H1 (cell line): ENCODE measurements at regions not wholly inside any gene's neighbourhood (a gene's known extent, or its start where the extent isn't known, plus 50 kb on each side); places are given as distances from the start of the nearest gene placed in this dataset.

ENCODE experiments used
- CTCF ChIA-PET: fragments of 300-600 bp; sonication (Branson Sonifier 250); formaldehyde crosslinking; loops from one replicate; lab custom pipeline; 2021; ENCODE audit not compliant: partially characterized antibody; lab: Charles Lee
- POLR2A ChIA-PET: fragments of 300-600 bp; sonication (Branson Sonifier 250); formaldehyde crosslinking; loops from one replicate; lab custom pipeline; 2021; ENCODE audit warnings: inconsistent platforms; ENCODE audit not compliant: partially characterized antibody; lab: Charles Lee
- DNase-seq, 2 experiments: peaks; one replicate each; pipeline versions ENCODE4 v3.0.0 to v3.0.0-alpha.2; 2010 to 2022; ENCODE audit warnings: low spot score in 2 of 2, low read depth in 1 of 2, mixed read lengths in 1 of 2
- FAIRE-seq: peaks from 2 replicates; lab custom pipeline; 2011; peaks lifted over from hg19 to GRCh38; lab: Jason Lieb, UNC
- H2AFZ ChIP-seq: 2 replicates; pipeline ENCODE4 v1.8.1; 2012; ENCODE audit warnings: low read length, inconsistent platforms
- H2AK5ac ChIP-seq: 2 replicates; pipeline ENCODE4 v1.6.1; 2013; ENCODE audit warnings: low read depth, low read length
- H2BK120ac ChIP-seq: replicated peaks from 2 replicates; pipeline ENCODE3; 2013; ENCODE audit warnings: low read depth, low read length, inconsistent platforms
- H2BK12ac ChIP-seq: 2 replicates; pipeline ENCODE4 v1.6.1; 2013; ENCODE audit warnings: low read depth, low read length
- H2BK15ac ChIP-seq: 2 replicates; pipeline ENCODE4 v1.6.1; 2013; ENCODE audit warnings: low read length
- H2BK20ac ChIP-seq: 2 replicates; pipeline ENCODE4 v1.6.1; 2013; ENCODE audit warnings: low read length
- H2BK5ac ChIP-seq: 2 replicates; pipeline ENCODE4 v1.6.1; 2013; ENCODE audit warnings: low read depth, low read length
- H3K14ac ChIP-seq: 2 replicates; pipeline ENCODE4 v1.6.1; 2013; ENCODE audit warnings: inconsistent platforms; ENCODE audit not compliant: insufficient read length
- H3K18ac ChIP-seq: 2 replicates; pipeline ENCODE4 v1.6.1; 2013; ENCODE audit warnings: low read length; ENCODE audit errors: extremely low read depth
- H3K23ac ChIP-seq: 2 replicates; pipeline ENCODE4 v1.6.1; 2013; ENCODE audit warnings: inconsistent platforms; ENCODE audit not compliant: insufficient read length
- H3K23me2 ChIP-seq: 2 replicates; pipeline ENCODE4 v1.6.1; 2013; ENCODE audit warnings: low read depth, low read length
- H3K27ac ChIP-seq: 2 replicates; pipeline ENCODE4 v1.6.1; 2011; ENCODE audit warnings: low read depth, low read length, inconsistent platforms
- H3K27me3 ChIP-seq, 4 experiments: replicated peaks in 1 of 4; 1 replicate in 1 of 4; 2 replicates in 3 of 4; pipeline versions ENCODE4 v1.6.1 to v1.8.1; 2011 to 2013; ENCODE audit warnings: low read length in 3 of 4, mild to moderate bottlenecking in 3 of 4, inconsistent platforms in 2 of 4, mixed read lengths in 2 of 4, moderate library complexity in 1 of 4; ENCODE audit not compliant: control insufficient read depth in 3 of 4, insufficient read depth in 3 of 4; ENCODE audit errors: extremely low read depth in 1 of 4
- H3K36me3 ChIP-seq, 4 experiments: 2 replicates each; pipeline versions ENCODE4 v1.6.1 to v1.8.1; 2011 to 2013; ENCODE audit warnings: mild to moderate bottlenecking in 4 of 4, low read length in 3 of 4, moderate library complexity in 2 of 4, control low read depth in 1 of 4, inconsistent platforms in 1 of 4; ENCODE audit not compliant: insufficient read depth in 4 of 4, control insufficient read depth in 2 of 4
- H3K4ac ChIP-seq: replicated peaks from 2 replicates; pipeline ENCODE3; 2013; ENCODE audit warnings: low read length, low read depth, mixed read lengths, inconsistent platforms; ENCODE audit not compliant: insufficient read length
- H3K4me1 ChIP-seq, 4 experiments: replicated peaks in 1 of 4; 1 replicate in 1 of 4; 2 replicates in 3 of 4; pipeline versions ENCODE4 v1.6.1 to v1.8.1; 2011 to 2013; ENCODE audit warnings: low read length in 3 of 4, inconsistent platforms in 2 of 4, mixed read lengths in 1 of 4; ENCODE audit not compliant: insufficient read depth in 4 of 4, control insufficient read depth in 3 of 4
- H3K4me2 ChIP-seq, 2 experiments: 2 replicates each; pipeline versions ENCODE4 v1.6.1 to v1.8.1; 2011 to 2013; ENCODE audit warnings: low read depth in 2 of 2, low read length in 2 of 2, control low read depth in 1 of 2, inconsistent platforms in 1 of 2, mild to moderate bottlenecking in 1 of 2; ENCODE audit not compliant: insufficient read depth in 1 of 2
- H3K4me3 ChIP-seq, 4 experiments: fragments of 200-600, 300-600 bp in 1 of 4; sonication (generic), shearing (Covaris generic), sonication (Bioruptor Twin) in 1 of 4; 2 replicates each; pipeline versions ENCODE4 v1.5.1 to v1.8.1; 2011 to 2016; ENCODE audit warnings: low read length in 4 of 4, low read depth in 3 of 4, control low read depth in 2 of 4, inconsistent platforms in 2 of 4, mild to moderate bottlenecking in 2 of 4, mixed read lengths in 1 of 4, moderate library complexity in 1 of 4; ENCODE audit not compliant: insufficient read depth in 2 of 4; ENCODE audit errors: extremely low read depth in 1 of 4
- H3K56ac ChIP-seq: replicated peaks from 2 replicates; pipeline ENCODE3; 2013; ENCODE audit warnings: low read depth, mild to moderate bottlenecking, mixed read lengths, low read length, inconsistent platforms; ENCODE audit not compliant: insufficient read length
- H3K79me1 ChIP-seq: 2 replicates; pipeline ENCODE4 v1.6.1; 2013; ENCODE audit warnings: low read depth, low read length, control low read depth
- H3K79me2 ChIP-seq, 2 experiments: 2 replicates each; pipeline versions ENCODE4 v1.6.1 to v1.8.1; 2012 to 2013; ENCODE audit warnings: low read length in 2 of 2, mild to moderate bottlenecking in 2 of 2, inconsistent platforms in 1 of 2; ENCODE audit not compliant: insufficient read depth in 2 of 2, control insufficient read depth in 1 of 2
- H3K9ac ChIP-seq, 4 experiments: replicated peaks in 1 of 4; 1 replicate in 1 of 4; 2 replicates in 3 of 4; pipeline versions ENCODE4 v1.6.1 to v1.8.1; 2011 to 2013; ENCODE audit warnings: low read depth in 3 of 4, low read length in 3 of 4, control low read depth in 2 of 4, mild to moderate bottlenecking in 2 of 4, moderate library complexity in 2 of 4, inconsistent platforms in 1 of 4; ENCODE audit errors: extremely low read depth in 1 of 4
- H3K9me3 ChIP-seq, 2 experiments: 2 replicates each; pipeline versions ENCODE4 v1.6.1 to v1.8.1; 2012 to 2013; ENCODE audit warnings: mild to moderate bottlenecking in 2 of 2, moderate library complexity in 2 of 2, control low read depth in 1 of 2, inconsistent platforms in 1 of 2, low read depth in 1 of 2, low read length in 1 of 2, mixed read lengths in 1 of 2; ENCODE audit not compliant: insufficient read depth in 2 of 2
- H4K20me1 ChIP-seq, 2 experiments: replicated peaks in 1 of 2; 2 replicates each; pipeline versions ENCODE3 to v1.8.1; 2011 to 2013; ENCODE audit warnings: inconsistent platforms in 2 of 2, low read length in 2 of 2, mild to moderate bottlenecking in 1 of 2; ENCODE audit not compliant: insufficient read depth in 2 of 2, control insufficient read depth in 1 of 2
- H4K5ac ChIP-seq: 2 replicates; pipeline ENCODE4 v1.6.1; 2013; ENCODE audit warnings: low read length, low read depth, mixed read lengths, inconsistent platforms; ENCODE audit not compliant: insufficient read length
- H4K8ac ChIP-seq: 2 replicates; pipeline ENCODE4 v1.8.0; 2013; ENCODE audit warnings: mild to moderate bottlenecking, moderate library complexity, low read length, inconsistent platforms; ENCODE audit not compliant: insufficient read depth; ENCODE audit errors: extremely low read depth
- H4K91ac ChIP-seq: replicated peaks from 2 replicates; pipeline ENCODE3; 2013; ENCODE audit warnings: low read length, mixed read lengths, inconsistent platforms; ENCODE audit not compliant: insufficient read length
- ATF3 ChIP-seq: IDR thresholded peaks from 2 replicates; pipeline ENCODE4 v1.6.1; 2011; ENCODE audit warnings: low read depth, mild to moderate bottlenecking, low read length; ENCODE audit not compliant: insufficient read depth
- CHD2 ChIP-seq: IDR thresholded peaks from 2 replicates; pipeline ENCODE4 v1.6.1; 2012; ENCODE audit warnings: low read length, improper control_type of control experiment
- CTBP2 ChIP-seq: IDR thresholded peaks from 2 replicates; pipeline ENCODE4 v1.7.0; 2011; ENCODE audit warnings: borderline replicate concordance, mild to moderate bottlenecking, moderate library complexity, mixed read lengths, low read length; ENCODE audit not compliant: insufficient read depth, insufficient read length
- CTCF ChIP-seq, 3 experiments: IDR thresholded peaks; 1 replicate in 2 of 3; 2 replicates in 1 of 3; pipeline versions ENCODE4 v1.5.1 to v1.6.1; 2011; ENCODE audit warnings: low read length in 3 of 3, mild to moderate bottlenecking in 3 of 3, inconsistent platforms in 2 of 3, low read depth in 1 of 3, moderate library complexity in 1 of 3; ENCODE audit not compliant: insufficient read depth in 1 of 3; ENCODE audit errors: control extremely low read depth in 1 of 3
- JUND ChIP-seq: IDR thresholded peaks from 2 replicates; pipeline ENCODE4 v1.6.1; 2011; ENCODE audit warnings: mild to moderate bottlenecking, improper control_type of control experiment, low read length
- KDM4A ChIP-seq: IDR thresholded peaks from one replicate; pipeline ENCODE4 v1.7.1; 2012; ENCODE audit warnings: low read depth, mild to moderate bottlenecking, moderate library complexity, low read length, inconsistent platforms; ENCODE audit not compliant: severe bottlenecking
- KDM5A ChIP-seq: fragments of 200-600 bp; IDR thresholded peaks from 2 replicates; pipeline ENCODE4 v1.7.1; 2012; ENCODE audit warnings: mild to moderate bottlenecking, low read length, inconsistent platforms, mixed read lengths
- NANOG ChIP-seq: IDR thresholded peaks from 2 replicates; pipeline ENCODE4 v1.6.1; 2011; ENCODE audit warnings: low read length, low read depth, mild to moderate bottlenecking, inconsistent platforms; ENCODE audit not compliant: insufficient read depth, poor library complexity, severe bottlenecking
- RNF2 ChIP-seq: fragments of 200-900, 300-1000 bp; sonication (generic); IDR thresholded peaks from 2 replicates; pipeline ENCODE4 v1.7.1; 2016; ENCODE audit warnings: borderline replicate concordance, low read depth, mild to moderate bottlenecking, antibody characterized with exemption, low read length; ENCODE audit not compliant: poor library complexity, severe bottlenecking; ENCODE audit errors: missing control alignments
- SIX5 ChIP-seq: IDR thresholded peaks from 2 replicates; pipeline ENCODE4 v1.6.1; 2011; ENCODE audit warnings: mild to moderate bottlenecking, low read depth, low read length
- ZNF274 ChIP-seq: IDR thresholded peaks from 2 replicates; pipeline ENCODE4 v1.7.0; 2012; ENCODE audit warnings: low read length, borderline replicate concordance; ENCODE audit errors: extremely low read depth
- WGBS, 2 experiments: shearing (Covaris generic) in 1 of 2; methylation state at CpG; one replicate each; pipeline versions ENCODE4 v1.1.6 to v1.1.7; 2013 to 2015; ENCODE audit warnings: low lambda C conversion rate in 2 of 2, mixed read lengths in 2 of 2, inconsistent platforms in 1 of 2, low coverage in 1 of 2, missing lambda C conversion rate in 1 of 2; ENCODE audit not compliant: insufficient replicate concordance in 2 of 2, insufficient coverage in 1 of 2, insufficient read length in 1 of 2; ENCODE audit errors: extremely low coverage in 1 of 2, missing lambda C conversion rate in 1 of 2; 5-methylcytosine and 5-hydroxymethylcytosine counted together

GRCh38 chr2:151091583-151091982, 170.1 kb downstream of the RBM43 start:
- no peak overlapping the region for H3K9ac ChIP-seq
- H3K56ac ChIP-seq = no peak overlapping the region
- H2AK5ac ChIP-seq = no peak overlapping the region
- H3K79me1 ChIP-seq = no peaks in the 10 kb centered on the region
- no peak overlapping the region for H3K4me3 ChIP-seq
- H2BK5ac ChIP-seq = no peak overlapping the region
- no peak overlapping the region for H2BK120ac ChIP-seq
- H4K91ac ChIP-seq = no peak overlapping the region
- no peak overlapping the region for H3K27ac ChIP-seq
- no peak overlapping the region for H3K23ac ChIP-seq
- no peak overlapping the region for H3K18ac ChIP-seq
- no peaks in the 10 kb centered on the region for H3K4me1 ChIP-seq
- no peak overlapping the region for H2BK15ac ChIP-seq
- no peak overlapping the region for H4K8ac ChIP-seq
- no peak overlapping the region for H2BK20ac ChIP-seq
- no peak overlapping the region for H4K5ac ChIP-seq
- CTCF ChIA-PET = interaction anchor here (1.2 to 1.8 kb wide), 2 partner anchors 12 to 14 kb away, joined by 3 to 5 read pairs; no protein-coding TSS in a partner anchor
- DNase-seq = no peak
- H3K14ac ChIP-seq = no peak overlapping the region
- H3K9me3 ChIP-seq = no peaks in the 10 kb centered on the region
- H2AFZ ChIP-seq = no peak overlapping the region
- H3K23me2 ChIP-seq = no peaks in the 10 kb centered on the region
- no peaks in the 10 kb centered on the region for H3K36me3 ChIP-seq
- no peaks in the 10 kb centered on the region for H3K27me3 ChIP-seq
- H2BK12ac ChIP-seq = no peak overlapping the region
- H3K79me2 ChIP-seq = no peaks in the 10 kb centered on the region
- H4K20me1 ChIP-seq = no peaks in the 10 kb centered on the region
- H3K4me2 ChIP-seq = no peak overlapping the region
- POLR2A ChIA-PET = no interaction called here
- 89% methylated on average over 3 of the region's 3 CpGs; no CpG with 5 or more reads in 1 of the 2 experiments for WGBS, 2 experiments
- no peak for FAIRE-seq
- H3K4ac ChIP-seq = no peak overlapping the region
- TF ChIP-seq JUND (no peak), KDM4A (no peak), RNF2 (no peak), SIX5 (no peak), CTCF (IDR thresholded peaks at IDR 0.05; ENCODE audit: control extremely low read depth in 1 of 3, insufficient read depth in 1 of 3, low read depth in 1 of 3, low read length in 3 of 3) (no peak), CTBP2 (no peak), ATF3 (no peak), CHD2 (no peak), ZNF274 (no peak), NANOG (no peak), KDM5A (no peak)
